WERI-Rb-1 (cell line): ENCODE measurements at regions not wholly inside any gene's neighbourhood (a gene's known extent, or its start where the extent isn't known, plus 50 kb on each side); places are given as distances from the start of the nearest gene placed in this dataset.

Source experiments
- DNase-seq: peaks from one replicate; pipeline ENCODE4 v3.0.0-alpha.2; 2020
- H3K27ac ChIP-seq: fragments of 250-450 bp; sonication (Bioruptor Pico); 2 replicates; pipeline ENCODE4 v1.5.1; 2020; ENCODE audit warnings: mild to moderate bottlenecking, moderate library complexity
- H3K27me3 ChIP-seq: fragments of 250-450 bp; sonication (Bioruptor Pico); 2 replicates; pipeline ENCODE4 v1.5.1; 2021; ENCODE audit warnings: mild to moderate bottlenecking, low read depth, moderate library complexity; ENCODE audit not compliant: insufficient read depth, severe bottlenecking
- H3K36me3 ChIP-seq: fragments of 250-450 bp; sonication (Bioruptor Pico); 2 replicates; pipeline ENCODE4 v1.5.1; 2020; ENCODE audit warnings: mild to moderate bottlenecking, moderate library complexity
- H3K4me3 ChIP-seq: 2 replicates; pipeline ENCODE4 v1.5.1; 2011; ENCODE audit warnings: low read depth, mild to moderate bottlenecking, control low read depth, low read length
- H3K9me3 ChIP-seq: fragments of 250-450 bp; sonication (Bioruptor Pico); 2 replicates; pipeline ENCODE4 v1.5.1; 2021; ENCODE audit warnings: mild to moderate bottlenecking, moderate library complexity; ENCODE audit not compliant: severe bottlenecking
- TF ChIP-seq, protein P1 (sequence below): IDR thresholded peaks from 2 replicates; pipeline ENCODE4 v1.5.1; 2011; ENCODE audit warnings: low read depth, mild to moderate bottlenecking, control low read depth, inconsistent platforms, low read length

GRCh38 chr5:90307322-90307721 lies 102.2 kb downstream of the CETN3 start:
- Histone ChIP-seq H3K36me3 (no peaks in the 10 kb centered on the region), H3K9me3 (no peaks in the 10 kb centered on the region), H3K27ac (no peak overlapping the region), H3K4me3 (no peak overlapping the region), H3K27me3 (no peaks in the 10 kb centered on the region)
- TF ChIP-seq, protein P1, sequence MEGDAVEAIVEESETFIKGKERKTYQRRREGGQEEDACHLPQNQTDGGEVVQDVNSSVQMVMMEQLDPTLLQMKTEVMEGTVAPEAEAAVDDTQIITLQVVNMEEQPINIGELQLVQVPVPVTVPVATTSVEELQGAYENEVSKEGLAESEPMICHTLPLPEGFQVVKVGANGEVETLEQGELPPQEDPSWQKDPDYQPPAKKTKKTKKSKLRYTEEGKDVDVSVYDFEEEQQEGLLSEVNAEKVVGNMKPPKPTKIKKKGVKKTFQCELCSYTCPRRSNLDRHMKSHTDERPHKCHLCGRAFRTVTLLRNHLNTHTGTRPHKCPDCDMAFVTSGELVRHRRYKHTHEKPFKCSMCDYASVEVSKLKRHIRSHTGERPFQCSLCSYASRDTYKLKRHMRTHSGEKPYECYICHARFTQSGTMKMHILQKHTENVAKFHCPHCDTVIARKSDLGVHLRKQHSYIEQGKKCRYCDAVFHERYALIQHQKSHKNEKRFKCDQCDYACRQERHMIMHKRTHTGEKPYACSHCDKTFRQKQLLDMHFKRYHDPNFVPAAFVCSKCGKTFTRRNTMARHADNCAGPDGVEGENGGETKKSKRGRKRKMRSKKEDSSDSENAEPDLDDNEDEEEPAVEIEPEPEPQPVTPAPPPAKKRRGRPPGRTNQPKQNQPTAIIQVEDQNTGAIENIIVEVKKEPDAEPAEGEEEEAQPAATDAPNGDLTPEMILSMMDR = no peak
- no peak for DNase-seq

DNA sequence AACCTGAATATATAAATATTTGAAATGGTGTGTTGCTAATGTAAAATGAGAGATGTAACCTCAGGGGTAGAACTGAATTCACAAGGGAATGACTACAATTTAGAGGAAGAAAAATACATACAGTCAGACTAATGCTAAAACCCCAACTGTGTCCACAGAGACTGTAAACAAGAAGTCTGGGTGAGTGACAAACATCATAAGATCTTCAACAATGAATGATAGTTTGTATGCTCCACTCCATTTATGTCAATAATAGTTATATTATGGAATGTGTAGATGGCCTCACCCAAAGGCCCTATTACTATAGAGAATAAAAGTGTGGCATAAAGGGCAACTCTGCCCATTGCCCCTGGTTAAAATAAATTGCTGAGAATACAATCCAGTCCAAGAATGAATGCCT lies 102.9 kb downstream of the CETN3 start:
- no peaks in the 10 kb centered on the region for H3K36me3 ChIP-seq
- TF ChIP-seq, protein P1 = no peak
- no peaks in the 10 kb centered on the region for H3K9me3 ChIP-seq
- H3K4me3 ChIP-seq = no peak overlapping the region
- H3K27me3 ChIP-seq = no peaks in the 10 kb centered on the region
- no peak for DNase-seq
- H3K27ac ChIP-seq = no peak overlapping the region

- no peak for DNase-seq
- no peaks in the 10 kb centered on the region for H3K9me3 ChIP-seq
- no peaks in the 10 kb centered on the region for H3K36me3 ChIP-seq
- H3K27me3 ChIP-seq = no peaks in the 10 kb centered on the region
- H3K4me3 ChIP-seq = no peak overlapping the region
- TF ChIP-seq, protein P1 = no peak
- H3K27ac ChIP-seq = no peak overlapping the region
These were observed 104.4 kb downstream of the CETN3 start for GRCh38 chr5:90305041-90305720.

- Histone ChIP-seq H3K4me3 (no peak overlapping the region), H3K27me3 (no peaks in the 10 kb centered on the region), H3K36me3 (no peaks in the 10 kb centered on the region), H3K9me3 (no peaks in the 10 kb centered on the region), H3K27ac (no peak overlapping the region)
- TF ChIP-seq, protein P1 = no peak
- no peak for DNase-seq
These were observed 108.3 kb downstream of the CETN3 start for GRCh38 chr5:90301248-90301647.

DNA sequence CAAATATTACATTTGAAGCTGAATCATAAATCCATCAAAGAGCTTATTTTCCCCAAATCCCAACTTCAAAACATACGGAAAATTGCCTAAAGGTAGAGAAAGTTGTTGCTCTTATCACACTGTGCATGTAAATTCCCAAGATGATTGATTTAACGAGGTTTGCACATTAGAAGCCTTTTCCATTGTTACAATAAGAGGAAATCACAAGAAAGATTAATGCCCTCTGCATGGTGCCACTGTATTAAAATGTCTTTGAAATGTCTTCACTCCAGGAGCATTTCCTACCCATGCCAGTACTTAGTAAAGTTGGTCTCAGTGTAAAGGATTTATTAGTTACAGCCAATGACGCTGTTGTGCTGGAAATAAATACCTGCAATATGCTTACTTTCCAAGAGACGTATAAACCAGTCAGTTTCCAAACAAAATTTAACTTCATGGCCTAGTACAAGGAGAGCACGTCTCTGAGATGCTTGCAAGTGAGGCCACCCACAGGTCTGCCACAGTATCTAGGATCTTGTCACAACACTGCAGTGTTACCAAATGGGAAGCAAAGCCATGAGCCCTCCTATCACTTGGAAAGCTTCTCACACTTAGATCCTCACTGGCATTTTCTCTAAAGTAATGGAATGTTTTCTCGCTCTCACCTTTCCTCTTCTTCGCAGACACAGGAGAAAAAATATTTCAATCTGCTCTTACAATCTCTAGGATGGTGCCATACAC lies 112.4 kb downstream of the CETN3 start:
- TF ChIP-seq, protein P1 = no peak
- Histone ChIP-seq H3K4me3 (no peak overlapping the region), H3K27ac (no peak overlapping the region), H3K9me3 (no peaks in the 10 kb centered on the region), H3K36me3 (no peaks in the 10 kb centered on the region), H3K27me3 (no peaks in the 10 kb centered on the region)
- no peak for DNase-seq
